Neural cell (in vitro differentiated cells): ENCODE measurements at regions not wholly inside any gene's neighbourhood (a gene's known extent, or its start where the extent isn't known, plus 50 kb on each side); places are given as distances from the start of the nearest gene placed in this dataset.

Experiments
- H2AFZ ChIP-seq: fragments of 200-600, 300-800 bp; sonication (generic), shearing (Covaris generic); 2 replicates; pipeline ENCODE4 v1.6.0; 2014; ENCODE audit warnings: low read depth, mild to moderate bottlenecking, antibody characterized with exemption, low read length, moderate library complexity
- H3F3A ChIP-seq: fragments of 200-600 bp; shearing (Covaris generic); 2 replicates; pipeline ENCODE4 v1.6.1; 2016; ENCODE audit warnings: mild to moderate bottlenecking, moderate library complexity, mixed read lengths, antibody characterized with exemption, low read length; ENCODE audit not compliant: insufficient read depth, poor library complexity, severe bottlenecking
- H3K27ac ChIP-seq: fragments of 200-600, 300-800 bp; sonication (generic), shearing (Covaris generic); 2 replicates; pipeline ENCODE4 v1.5.1; 2014; ENCODE audit warnings: mild to moderate bottlenecking, low read length, moderate library complexity
- H3K27me3 ChIP-seq: fragments of 300-800, 200-600 bp; sonication (generic), shearing (Covaris generic); 2 replicates; pipeline ENCODE4 v1.6.0; 2014; ENCODE audit warnings: mild to moderate bottlenecking, low read depth, low read length, moderate library complexity; ENCODE audit not compliant: insufficient read depth
- H3K36me3 ChIP-seq: fragments of 300-800, 200-600 bp; sonication (generic), shearing (Covaris generic); 2 replicates; pipeline ENCODE4 v1.5.1; 2014; ENCODE audit warnings: mild to moderate bottlenecking, antibody characterized with exemption, low read length, moderate library complexity; ENCODE audit not compliant: insufficient read depth
- H3K4me2 ChIP-seq: fragments of 300-800, 200-600 bp; sonication (generic), shearing (Covaris generic); 2 replicates; pipeline ENCODE4 v1.6.0; 2014; ENCODE audit warnings: mild to moderate bottlenecking, low read length
- H3K4me3 ChIP-seq: fragments of 300-800, 200-600 bp; sonication (generic), shearing (Covaris generic); 2 replicates; pipeline ENCODE4 v1.5.1; 2014; ENCODE audit warnings: mild to moderate bottlenecking, low read length, moderate library complexity
- H3K79me2 ChIP-seq: fragments of 200-600 bp; shearing (Covaris generic); replicated peaks from 2 replicates; pipeline ENCODE4 v1.6.0; 2014; ENCODE audit warnings: mild to moderate bottlenecking, low read length, moderate library complexity; ENCODE audit not compliant: insufficient read depth
- H3K9ac ChIP-seq: fragments of 300-800, 200-600 bp; sonication (generic), shearing (Covaris generic); 2 replicates; pipeline ENCODE4 v1.6.1; 2016; ENCODE audit warnings: mild to moderate bottlenecking, low read length, mixed read lengths
- H3K9me2 ChIP-seq: fragments of 200-600 bp; shearing (Covaris generic); 2 replicates; pipeline ENCODE4 v1.6.1; 2016; ENCODE audit warnings: mild to moderate bottlenecking, low read length, mixed read lengths; ENCODE audit not compliant: insufficient read depth
- H3K9me3 ChIP-seq: fragments of 200-600, 300-800 bp; sonication (generic), shearing (Covaris generic); 2 replicates; pipeline ENCODE4 v1.6.1; 2016; ENCODE audit warnings: mild to moderate bottlenecking, mixed run types, low read length, moderate library complexity, mixed read lengths
- H4K20me1 ChIP-seq: fragments of 200-600 bp; shearing (Covaris generic); 2 replicates; pipeline ENCODE4 v1.6.1; 2016; ENCODE audit warnings: mild to moderate bottlenecking, mixed run types; ENCODE audit not compliant: insufficient read depth
- EP300 ChIP-seq: fragments of 450-650 bp; conservative IDR thresholded peaks from 2 replicates; pipeline ENCODE4 v1.6.1; 2014; ENCODE audit warnings: antibody characterized with exemption, mild to moderate bottlenecking, moderate library complexity; ENCODE audit not compliant: poor library complexity, severe bottlenecking
- EZH2 ChIP-seq: fragments of 200-600, 300-800 bp; shearing (Covaris generic), sonication (generic); IDR thresholded peaks from 2 replicates; pipeline ENCODE4 v1.6.1; 2014; ENCODE audit warnings: antibody characterized with exemption, low read length, borderline replicate concordance, mild to moderate bottlenecking; ENCODE audit not compliant: insufficient read depth, poor library complexity, severe bottlenecking
- MXI1 ChIP-seq: fragments of 450-650 bp; conservative IDR thresholded peaks from 2 replicates; pipeline ENCODE4 v1.6.1; 2014; ENCODE audit warnings: antibody characterized with exemption, mild to moderate bottlenecking; ENCODE audit not compliant: poor library complexity, severe bottlenecking
- POLR2AphosphoS5 ChIP-seq: IDR thresholded peaks from 2 replicates; pipeline ENCODE4 v1.6.1; 2012
- RAD21 ChIP-seq: fragments of 450-650 bp; conservative IDR thresholded peaks from 2 replicates; pipeline ENCODE4 v1.6.1; 2014; ENCODE audit warnings: antibody characterized with exemption, mild to moderate bottlenecking, moderate library complexity
- SMC3 ChIP-seq: fragments of 450-650 bp; conservative IDR thresholded peaks from 2 replicates; pipeline ENCODE4 v1.6.1; 2014; ENCODE audit warnings: antibody characterized with exemption, mild to moderate bottlenecking, moderate library complexity; ENCODE audit not compliant: poor library complexity
- TAF1 ChIP-seq: IDR thresholded peaks from 2 replicates; pipeline ENCODE4 v1.6.1; 2012; ENCODE audit warnings: low read depth
- TF ChIP-seq, protein P1 (sequence below): fragments of 450-650 bp; IDR thresholded peaks from 2 replicates; pipeline ENCODE4 v1.5.1; 2014; ENCODE audit warnings: antibody characterized with exemption, mild to moderate bottlenecking, moderate library complexity; ENCODE audit not compliant: poor library complexity, severe bottlenecking
- TF ChIP-seq, protein P2 (sequence below): IDR thresholded peaks from 2 replicates; pipeline ENCODE4 v1.6.1; 2012; ENCODE audit warnings: borderline replicate concordance

DNA sequence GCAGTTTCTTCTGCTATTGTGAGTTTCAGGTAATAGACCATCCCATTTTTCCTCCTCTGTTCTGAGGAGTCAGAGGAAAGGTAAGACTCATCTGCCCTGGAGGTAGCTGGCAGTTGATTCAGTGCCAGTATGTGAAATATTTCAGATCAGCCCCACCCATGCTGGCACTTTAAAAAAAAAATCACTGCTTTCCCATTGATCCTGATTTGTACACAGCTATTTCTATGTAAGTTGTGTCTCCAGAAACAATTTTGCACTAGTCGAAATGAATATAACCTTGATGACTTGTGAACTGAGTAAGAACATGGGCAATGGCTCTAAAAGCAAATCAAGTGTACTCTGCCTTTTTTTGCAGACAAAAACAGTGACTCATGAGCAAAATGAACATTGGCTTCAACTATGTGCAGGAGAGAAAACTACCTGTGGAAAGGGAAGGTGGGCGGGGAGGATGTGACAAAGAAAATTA is 82.0 kb upstream of the OR5AK2 start:
- no peaks in the 10 kb centered on the region for H3F3A ChIP-seq
- TF ChIP-seq RAD21 (no peak), TAF1 (no peak), SMC3 (no peak), MXI1 (no peak)
- H3K9me2 ChIP-seq: no peaks in the 10 kb centered on the region
- H3K27me3 ChIP-seq: no peaks in the 10 kb centered on the region
- H3K4me2 ChIP-seq: no peak overlapping the region
- H4K20me1 ChIP-seq: no peaks in the 10 kb centered on the region
- H3K4me3 ChIP-seq: no peak overlapping the region
- H3K27ac ChIP-seq: no peak overlapping the region
- H3K9me3 ChIP-seq: no peaks in the 10 kb centered on the region
- H3K79me2 ChIP-seq: no peaks in the 10 kb centered on the region
- H2AFZ ChIP-seq: no peak overlapping the region
- no peak overlapping the region for H3K9ac ChIP-seq
- H3K36me3 ChIP-seq: no peaks in the 10 kb centered on the region

DNA sequence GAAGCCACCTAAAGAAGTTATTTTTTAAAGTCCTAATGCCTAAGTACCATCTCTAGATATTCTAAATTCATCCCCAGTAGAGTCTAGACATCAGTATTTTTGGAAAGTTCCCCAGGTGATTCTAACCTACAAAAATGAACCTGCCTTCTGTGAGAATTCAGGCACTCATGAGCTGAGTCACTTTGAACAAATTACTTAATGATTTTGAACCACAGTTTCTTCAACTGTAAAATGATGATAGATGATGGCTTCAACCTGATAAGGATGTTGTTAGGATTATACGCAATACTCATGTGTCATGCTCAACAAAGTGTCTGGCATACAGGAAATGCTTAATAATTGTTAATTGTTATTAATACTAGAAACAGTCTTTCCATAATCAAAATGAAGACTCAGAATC is 82.8 kb upstream of the OR5AK2 start:
- TF ChIP-seq, protein P1, sequence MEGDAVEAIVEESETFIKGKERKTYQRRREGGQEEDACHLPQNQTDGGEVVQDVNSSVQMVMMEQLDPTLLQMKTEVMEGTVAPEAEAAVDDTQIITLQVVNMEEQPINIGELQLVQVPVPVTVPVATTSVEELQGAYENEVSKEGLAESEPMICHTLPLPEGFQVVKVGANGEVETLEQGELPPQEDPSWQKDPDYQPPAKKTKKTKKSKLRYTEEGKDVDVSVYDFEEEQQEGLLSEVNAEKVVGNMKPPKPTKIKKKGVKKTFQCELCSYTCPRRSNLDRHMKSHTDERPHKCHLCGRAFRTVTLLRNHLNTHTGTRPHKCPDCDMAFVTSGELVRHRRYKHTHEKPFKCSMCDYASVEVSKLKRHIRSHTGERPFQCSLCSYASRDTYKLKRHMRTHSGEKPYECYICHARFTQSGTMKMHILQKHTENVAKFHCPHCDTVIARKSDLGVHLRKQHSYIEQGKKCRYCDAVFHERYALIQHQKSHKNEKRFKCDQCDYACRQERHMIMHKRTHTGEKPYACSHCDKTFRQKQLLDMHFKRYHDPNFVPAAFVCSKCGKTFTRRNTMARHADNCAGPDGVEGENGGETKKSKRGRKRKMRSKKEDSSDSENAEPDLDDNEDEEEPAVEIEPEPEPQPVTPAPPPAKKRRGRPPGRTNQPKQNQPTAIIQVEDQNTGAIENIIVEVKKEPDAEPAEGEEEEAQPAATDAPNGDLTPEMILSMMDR: no peak
- TF ChIP-seq, protein P2, sequence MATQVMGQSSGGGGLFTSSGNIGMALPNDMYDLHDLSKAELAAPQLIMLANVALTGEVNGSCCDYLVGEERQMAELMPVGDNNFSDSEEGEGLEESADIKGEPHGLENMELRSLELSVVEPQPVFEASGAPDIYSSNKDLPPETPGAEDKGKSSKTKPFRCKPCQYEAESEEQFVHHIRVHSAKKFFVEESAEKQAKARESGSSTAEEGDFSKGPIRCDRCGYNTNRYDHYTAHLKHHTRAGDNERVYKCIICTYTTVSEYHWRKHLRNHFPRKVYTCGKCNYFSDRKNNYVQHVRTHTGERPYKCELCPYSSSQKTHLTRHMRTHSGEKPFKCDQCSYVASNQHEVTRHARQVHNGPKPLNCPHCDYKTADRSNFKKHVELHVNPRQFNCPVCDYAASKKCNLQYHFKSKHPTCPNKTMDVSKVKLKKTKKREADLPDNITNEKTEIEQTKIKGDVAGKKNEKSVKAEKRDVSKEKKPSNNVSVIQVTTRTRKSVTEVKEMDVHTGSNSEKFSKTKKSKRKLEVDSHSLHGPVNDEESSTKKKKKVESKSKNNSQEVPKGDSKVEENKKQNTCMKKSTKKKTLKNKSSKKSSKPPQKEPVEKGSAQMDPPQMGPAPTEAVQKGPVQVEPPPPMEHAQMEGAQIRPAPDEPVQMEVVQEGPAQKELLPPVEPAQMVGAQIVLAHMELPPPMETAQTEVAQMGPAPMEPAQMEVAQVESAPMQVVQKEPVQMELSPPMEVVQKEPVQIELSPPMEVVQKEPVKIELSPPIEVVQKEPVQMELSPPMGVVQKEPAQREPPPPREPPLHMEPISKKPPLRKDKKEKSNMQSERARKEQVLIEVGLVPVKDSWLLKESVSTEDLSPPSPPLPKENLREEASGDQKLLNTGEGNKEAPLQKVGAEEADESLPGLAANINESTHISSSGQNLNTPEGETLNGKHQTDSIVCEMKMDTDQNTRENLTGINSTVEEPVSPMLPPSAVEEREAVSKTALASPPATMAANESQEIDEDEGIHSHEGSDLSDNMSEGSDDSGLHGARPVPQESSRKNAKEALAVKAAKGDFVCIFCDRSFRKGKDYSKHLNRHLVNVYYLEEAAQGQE: no peak
- TF ChIP-seq POLR2AphosphoS5: no peak
- TF ChIP-seq SMC3: no peak
- no peak for TF ChIP-seq RAD21
- TF ChIP-seq EP300: no peak
- TF ChIP-seq MXI1: no peak
- no peak for TF ChIP-seq EZH2
- no peak for TF ChIP-seq TAF1
- H3F3A ChIP-seq: no peaks in the 10 kb centered on the region

DNA sequence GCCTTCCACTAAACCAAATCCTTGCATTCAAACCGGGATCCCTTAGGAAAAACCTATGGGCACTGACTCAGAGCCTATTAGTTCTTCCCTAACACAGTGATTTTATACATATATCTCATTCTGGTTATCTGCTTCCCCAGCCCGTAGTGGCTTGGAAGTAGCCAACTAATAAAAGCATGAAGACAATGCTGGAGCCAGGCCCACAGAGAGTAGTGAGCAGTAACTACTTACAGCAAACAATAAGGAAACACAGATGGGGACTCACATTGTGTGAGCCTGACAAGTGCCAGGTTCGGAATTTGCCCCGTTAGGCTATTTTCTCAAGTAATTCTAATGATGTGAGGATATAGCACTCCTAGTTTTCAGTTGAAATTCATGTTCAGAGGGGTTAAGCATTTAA is 83.3 kb upstream of the OR5AK2 start:
- TF ChIP-seq POLR2AphosphoS5 (no peak), TAF1 (no peak), EZH2 (no peak), EP300 (no peak), SMC3 (no peak), RAD21 (no peak), MXI1 (no peak)
- TF ChIP-seq, protein P2: no peak
- TF ChIP-seq, protein P1: no peak
- no peak overlapping the region for H3K4me2 ChIP-seq
- H3K4me3 ChIP-seq: no peak overlapping the region
- no peak overlapping the region for H3K9ac ChIP-seq
- no peaks in the 10 kb centered on the region for H4K20me1 ChIP-seq
- H3K27ac ChIP-seq: no peak overlapping the region
- H3K9me3 ChIP-seq: no peaks in the 10 kb centered on the region
- H3F3A ChIP-seq: no peaks in the 10 kb centered on the region
- no peaks in the 10 kb centered on the region for H3K9me2 ChIP-seq
- H3K27me3 ChIP-seq: no peaks in the 10 kb centered on the region
- H2AFZ ChIP-seq: no peak overlapping the region
- no peaks in the 10 kb centered on the region for H3K36me3 ChIP-seq
- H3K79me2 ChIP-seq: no peaks in the 10 kb centered on the region

More for the DNA sequence above, 82.8 kb upstream of the OR5AK2 start:
- no peaks in the 10 kb centered on the region for H3K9me2 ChIP-seq
- no peaks in the 10 kb centered on the region for H3K36me3 ChIP-seq
- H3K79me2 ChIP-seq: no peaks in the 10 kb centered on the region
- no peak overlapping the region for H3K4me3 ChIP-seq
- no peak overlapping the region for H3K9ac ChIP-seq
- H3K27me3 ChIP-seq: no peaks in the 10 kb centered on the region
- no peak overlapping the region for H3K27ac ChIP-seq
- no peaks in the 10 kb centered on the region for H4K20me1 ChIP-seq
- H2AFZ ChIP-seq: no peak overlapping the region
- no peaks in the 10 kb centered on the region for H3K9me3 ChIP-seq
- no peak overlapping the region for H3K4me2 ChIP-seq
